NB4 (cell line): ENCODE measurements at regions not wholly inside any gene's neighbourhood (a gene's known extent, or its start where the extent isn't known, plus 50 kb on each side); places are given as distances from the start of the nearest gene placed in this dataset.

Source experiments
- DNase-seq: peaks from one replicate; pipeline ENCODE4 v3.0.0; 2010; ENCODE audit warnings: low read depth
- H3K4me3 ChIP-seq: one replicate; pipeline ENCODE4 v1.5.1; 2011; ENCODE audit warnings: mild to moderate bottlenecking, low read depth, low read length, moderate library complexity
- MAX ChIP-seq: IDR thresholded peaks from 2 replicates; pipeline ENCODE4 v1.6.1; 2011; ENCODE audit warnings: low read depth, low read length
- MYC ChIP-seq: IDR thresholded peaks from 2 replicates; pipeline ENCODE4 v1.6.1; 2011; ENCODE audit warnings: low read depth, low read length
- POLR2A ChIP-seq: IDR thresholded peaks from 2 replicates; pipeline ENCODE4 v1.6.1; 2011; ENCODE audit warnings: mild to moderate bottlenecking; ENCODE audit not compliant: insufficient read length; ENCODE audit errors: extremely low read depth
- TF ChIP-seq, protein P1 (sequence below): IDR thresholded peaks from one replicate; pipeline ENCODE4 v1.5.1; 2012; ENCODE audit warnings: low read depth, low read length

- no peak overlapping the region for H3K4me3 ChIP-seq
- TF ChIP-seq MYC (no peak), POLR2A (no peak)
- TF ChIP-seq, protein P1, sequence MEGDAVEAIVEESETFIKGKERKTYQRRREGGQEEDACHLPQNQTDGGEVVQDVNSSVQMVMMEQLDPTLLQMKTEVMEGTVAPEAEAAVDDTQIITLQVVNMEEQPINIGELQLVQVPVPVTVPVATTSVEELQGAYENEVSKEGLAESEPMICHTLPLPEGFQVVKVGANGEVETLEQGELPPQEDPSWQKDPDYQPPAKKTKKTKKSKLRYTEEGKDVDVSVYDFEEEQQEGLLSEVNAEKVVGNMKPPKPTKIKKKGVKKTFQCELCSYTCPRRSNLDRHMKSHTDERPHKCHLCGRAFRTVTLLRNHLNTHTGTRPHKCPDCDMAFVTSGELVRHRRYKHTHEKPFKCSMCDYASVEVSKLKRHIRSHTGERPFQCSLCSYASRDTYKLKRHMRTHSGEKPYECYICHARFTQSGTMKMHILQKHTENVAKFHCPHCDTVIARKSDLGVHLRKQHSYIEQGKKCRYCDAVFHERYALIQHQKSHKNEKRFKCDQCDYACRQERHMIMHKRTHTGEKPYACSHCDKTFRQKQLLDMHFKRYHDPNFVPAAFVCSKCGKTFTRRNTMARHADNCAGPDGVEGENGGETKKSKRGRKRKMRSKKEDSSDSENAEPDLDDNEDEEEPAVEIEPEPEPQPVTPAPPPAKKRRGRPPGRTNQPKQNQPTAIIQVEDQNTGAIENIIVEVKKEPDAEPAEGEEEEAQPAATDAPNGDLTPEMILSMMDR = no peak
- no peak for DNase-seq
Measured at GRCh38 chr10:130560573-130560972, 424.4 kb downstream of the GLRX3 start.

GRCh38 chr10:130561681-130562080, 425.5 kb downstream of the GLRX3 start:
- TF ChIP-seq MAX (no peak), POLR2A (no peak), MYC (no peak)
- TF ChIP-seq, protein P1 = no peak
- no peak overlapping the region for H3K4me3 ChIP-seq
- no peak for DNase-seq

DNA sequence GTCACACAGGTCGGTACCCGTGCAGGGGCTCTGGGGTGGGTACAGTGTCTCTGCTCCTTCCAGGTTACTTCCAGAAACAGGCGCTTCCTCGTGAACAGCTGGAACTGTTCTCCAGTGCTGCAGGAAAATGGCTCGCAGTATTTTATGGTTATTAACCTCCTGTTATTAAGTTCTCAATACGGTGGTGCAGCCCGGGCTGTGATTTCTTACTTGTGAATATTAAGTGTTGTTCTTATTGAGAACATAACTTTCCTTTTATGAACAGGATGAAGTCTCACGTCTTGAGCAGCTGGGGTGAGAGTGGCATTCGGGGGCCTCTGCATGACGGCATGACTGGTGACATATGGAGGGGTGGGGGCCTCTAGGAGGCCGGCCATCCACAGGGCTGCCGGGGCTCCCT, 430.8 kb downstream of the GLRX3 start:
- H3K4me3 ChIP-seq = no peak overlapping the region
- no peak for DNase-seq
- TF ChIP-seq MYC = no peak
- no peak for TF ChIP-seq POLR2A
- TF ChIP-seq MAX = no peak
- TF ChIP-seq, protein P1 = no peak

DNA sequence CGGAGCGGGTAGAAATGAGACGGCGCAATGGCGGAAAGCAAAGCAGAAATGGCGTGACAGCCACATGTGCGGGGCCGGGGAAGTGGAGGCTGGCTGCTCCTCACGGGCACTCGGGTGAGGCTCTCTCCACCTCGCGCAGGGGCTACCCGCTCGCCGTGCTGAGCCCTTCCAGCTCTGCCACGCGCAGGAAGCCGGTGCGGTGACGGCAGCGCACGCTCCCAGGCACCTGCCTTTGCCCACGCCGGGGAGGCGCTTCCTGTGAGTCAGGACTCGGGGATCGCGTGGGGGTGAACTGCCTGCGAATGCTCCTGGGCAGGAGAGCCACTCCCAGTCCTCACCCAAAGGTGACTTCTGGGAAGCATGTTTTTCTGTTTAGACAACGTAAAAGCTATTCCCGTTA, 431.2 kb downstream of the GLRX3 start:
- no peak overlapping the region for H3K4me3 ChIP-seq
- no peak for DNase-seq
- TF ChIP-seq, protein P1 = no peak
- TF ChIP-seq MYC (no peak), MAX (no peak), POLR2A (no peak)

- TF ChIP-seq, protein P1 = no peak
- no peak overlapping the region for H3K4me3 ChIP-seq
- DNase-seq = no peak
Measured at GRCh38 chr10:130568246-130568645, 432.1 kb downstream of the GLRX3 start.

DNA sequence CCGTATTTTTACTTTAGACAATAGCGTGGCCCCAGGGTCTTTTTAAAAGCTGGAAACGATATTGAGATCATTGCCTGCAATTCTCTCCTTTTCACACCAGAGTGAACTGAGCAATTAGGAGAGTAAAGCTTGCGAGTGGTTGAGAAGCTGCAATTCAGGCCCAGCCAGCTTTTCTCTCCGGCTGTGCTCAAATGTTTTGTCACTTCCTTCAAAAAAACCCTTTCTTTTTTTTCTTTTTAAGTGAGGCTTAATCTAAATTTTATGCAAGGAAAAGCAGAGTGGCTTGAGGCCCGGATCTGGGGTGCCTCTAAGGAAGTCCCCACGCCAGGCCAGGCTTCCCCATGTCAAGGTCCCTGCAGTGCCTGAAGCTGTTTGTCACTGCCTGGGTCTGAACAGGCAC, 433.9 kb downstream of the GLRX3 start:
- TF ChIP-seq MYC = no peak
- H3K4me3 ChIP-seq = no peak overlapping the region
- no peak for DNase-seq

GRCh38 chr10:130571674-130572073, 435.5 kb downstream of the GLRX3 start:
- no peak for DNase-seq
- TF ChIP-seq, protein P1 = no peak
- TF ChIP-seq MYC (no peak), MAX (no peak)
- H3K4me3 ChIP-seq = no peak overlapping the region
